Eye (tissue), 1 donor: ENCODE measurements at regions not wholly inside any gene's neighbourhood (a gene's known extent, or its start where the extent isn't known, plus 50 kb on each side); places are given as distances from the start of the nearest gene placed in this dataset.
A peak's percentile ranks its signal among the peaks of the same experiment; 100 is the strongest.
"Not testable (repeated sequence)": the region's sequence is repeated elsewhere in the genome, so short reads cannot be mapped to it uniquely, and the experiment has no call there.

Experiments used
- DNase-seq: peaks from one replicate; pipeline ENCODE4 v3.0.0-alpha.2; 2015

- DNase-seq, result no peak
Measured at GRCh38 chr14:22491683-22492621, 97.1 kb downstream of the DAD1 start.

- DNase-seq, result not testable (repeated sequence)
Measured at GRCh38 chr14:22491053-22491452, 98.0 kb downstream of the DAD1 start.

- no peak for DNase-seq
Measured at GRCh38 chr14:22489957-22490950, 98.8 kb downstream of the DAD1 start.

- DNase-seq, result no peak
Measured at GRCh38 chr14:22489244-22489545, 99.8 kb downstream of the DAD1 start.

- DNase-seq, result no peak
Measured at GRCh38 chr14:22488522-22489243, 100.3 kb downstream of the DAD1 start.

GRCh38 chr14:22487941-22488340, 101.1 kb downstream of the DAD1 start:
- DNase-seq, result no peak

GRCh38 chr14:22487401-22487800, 101.6 kb downstream of the DAD1 start:
- DNase-seq, result no peak

GRCh38 chr14:22486675-22487074, 102.3 kb downstream of the DAD1 start:
- no peak for DNase-seq

- no peak for DNase-seq
Measured at GRCh38 chr14:22485649-22486048, 103.4 kb downstream of the DAD1 start.

GRCh38 chr14:22485178-22485577, 103.8 kb downstream of the DAD1 start:
- no peak for DNase-seq

- DNase-seq, result no peak
Measured at GRCh38 chr14:22484632-22485031, 104.4 kb downstream of the DAD1 start.

GRCh38 chr14:22483863-22484593, 105.0 kb downstream of the DAD1 start:
- DNase-seq, result no peak

GRCh38 chr14:22482782-22483553, 106.1 kb downstream of the DAD1 start:
- DNase-seq, result no peak

- no peak for DNase-seq
Measured at GRCh38 chr14:22482085-22482694, 106.8 kb downstream of the DAD1 start.

GRCh38 chr14:22481546-22481945, 107.5 kb downstream of the DAD1 start:
- no peak for DNase-seq

- DNase-seq, result no peak
Measured at GRCh38 chr14:22479776-22480464, 109.1 kb downstream of the DAD1 start.

- no peak for DNase-seq
Measured at GRCh38 chr14:22479132-22479531, 109.9 kb downstream of the DAD1 start.

- DNase-seq, result peak; percentile 68
Measured at GRCh38 chr14:22478670-22479069, 110.4 kb downstream of the DAD1 start.

GRCh38 chr14:22478247-22478646, 110.8 kb downstream of the DAD1 start:
- DNase-seq, result no peak

GRCh38 chr14:22477569-22478194, 111.3 kb downstream of the DAD1 start:
- no peak for DNase-seq
